PC-9 (cell line): ENCODE measurements at regions not wholly inside any gene's neighbourhood (a gene's known extent, or its start where the extent isn't known, plus 50 kb on each side); places are given as distances from the start of the nearest gene placed in this dataset.

Source experiments
- BruUV-seq: library from RNA; stranded (reverse); fragments of 400-500 nt; replicated peaks from 2 replicates; lab custom pipeline; 2021; lab: Mats Ljungman, UMichigan
- CTCF ChIA-PET: fragments of 300-600 bp; sonication (Branson Sonifier 250); formaldehyde crosslinking; loops from one replicate; lab custom pipeline; 2022; ENCODE audit warnings: antibody characterized with exemption; lab: Charles Lee
- POLR2A ChIA-PET: fragments of 300-600 bp; sonication (Branson Sonifier 250); formaldehyde crosslinking; loops from one replicate; lab custom pipeline; 2022; ENCODE audit warnings: antibody characterized with exemption; ENCODE audit not compliant: unreplicated experiment; lab: Charles Lee
- DNase-seq, 2 experiments: peaks; one replicate each; pipeline versions ENCODE4 v3.0.0 to v3.0.0-alpha.2; 2015 to 2022; ENCODE audit warnings: mixed read lengths in 1 of 2
- H2AFZ ChIP-seq: fragments of 200-600 bp; sonication (generic); 2 replicates; pipeline ENCODE4 v1.8.1; 2017; ENCODE audit warnings: antibody characterized with exemption
- H3F3A ChIP-seq: fragments of 200-600 bp; sonication (generic); 2 replicates; pipeline ENCODE4 v1.8.1; 2017; ENCODE audit warnings: antibody characterized with exemption, mild to moderate bottlenecking, low read depth; ENCODE audit not compliant: insufficient read depth
- H3K27ac ChIP-seq: fragments of 200-600 bp; sonication (generic); 2 replicates; pipeline ENCODE4 v1.6.1; 2016; ENCODE audit warnings: mixed run types
- H3K27me3 ChIP-seq: fragments of 200-600 bp; sonication (generic); 2 replicates; pipeline ENCODE4 v1.6.1; 2016; ENCODE audit warnings: low read depth, mixed run types; ENCODE audit not compliant: insufficient read depth
- H3K36me3 ChIP-seq: fragments of 200-600 bp; sonication (generic); 2 replicates; pipeline ENCODE4 v1.6.1; 2016; ENCODE audit warnings: low read depth, mixed run types
- H3K4me1 ChIP-seq: fragments of 200-600 bp; sonication (generic); replicated peaks from 2 replicates; pipeline ENCODE4 v1.6.1; 2016; ENCODE audit warnings: mixed run types; ENCODE audit not compliant: insufficient read depth
- H3K4me2 ChIP-seq: fragments of 200-600 bp; sonication (generic); 2 replicates; pipeline ENCODE4 v1.6.1; 2017; ENCODE audit warnings: mixed run types
- H3K4me3 ChIP-seq: fragments of 200-600 bp; sonication (generic); 2 replicates; pipeline ENCODE4 v1.6.1; 2016; ENCODE audit warnings: mixed run types
- H3K79me2 ChIP-seq: fragments of 200-600 bp; sonication (generic); 2 replicates; pipeline ENCODE4 v1.6.1; 2017; ENCODE audit warnings: low read depth, mixed run types
- H3K9me2 ChIP-seq: fragments of 200-600 bp; sonication (generic); 2 replicates; pipeline ENCODE4 v1.8.1; 2017; ENCODE audit warnings: mild to moderate bottlenecking; ENCODE audit not compliant: insufficient read depth
- H3K9me3 ChIP-seq: fragments of 200-600 bp; sonication (generic); 2 replicates; pipeline ENCODE4 v1.8.1; 2016; ENCODE audit warnings: low read depth; ENCODE audit not compliant: insufficient read depth
- H4K20me1 ChIP-seq: fragments of 200-600 bp; sonication (generic); 2 replicates; pipeline ENCODE4 v1.8.1; 2017; ENCODE audit not compliant: insufficient read depth
- EZH2 ChIP-seq: fragments of 200-600 bp; sonication (generic); IDR thresholded peaks from 2 replicates; pipeline ENCODE4 v1.8.0; 2017; ENCODE audit warnings: antibody characterized with exemption, low read depth
- intact Hi-C: fragments of 100-400 bp; cut with micrococcal nuclease; formaldehyde crosslinking; loops from one replicate; pipeline ENCODE4 v1.10.0; 2022; ENCODE audit not compliant: unreplicated experiment
- TF ChIP-seq, protein P1 (sequence below): fragments of 200-600 bp; sonication (generic); conservative IDR thresholded peaks from 2 replicates; pipeline ENCODE4 v1.6.1; 2017; ENCODE audit warnings: mixed run types, antibody characterized with exemption, mild to moderate bottlenecking, moderate library complexity

DNA sequence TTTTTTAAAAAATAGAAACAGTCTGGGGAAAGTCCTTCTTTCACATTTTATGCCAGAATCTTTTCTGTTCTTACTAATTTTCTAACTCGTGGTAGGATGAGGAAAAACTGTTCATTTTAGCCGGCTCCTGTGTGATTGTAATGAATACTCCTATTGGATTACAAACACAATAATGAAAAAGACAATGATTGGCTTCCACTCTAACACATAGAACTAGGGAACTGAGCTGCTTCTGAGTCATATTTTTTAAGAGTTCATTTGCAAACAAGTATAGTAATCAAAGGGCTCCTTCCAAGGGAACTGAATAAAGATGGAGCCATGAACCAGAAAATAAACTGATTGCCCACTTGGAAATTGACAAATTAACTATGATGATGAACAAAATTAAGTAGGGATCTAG lies 265.3 kb upstream of the TCF21 start:
- no peak overlapping the region for H2AFZ ChIP-seq
- no peak overlapping the region for H3K27ac ChIP-seq
- H3K79me2 ChIP-seq = no peaks in the 10 kb centered on the region
- H3K36me3 ChIP-seq = no peaks in the 10 kb centered on the region
- POLR2A ChIA-PET = no interaction called here
- TF ChIP-seq, protein P1, sequence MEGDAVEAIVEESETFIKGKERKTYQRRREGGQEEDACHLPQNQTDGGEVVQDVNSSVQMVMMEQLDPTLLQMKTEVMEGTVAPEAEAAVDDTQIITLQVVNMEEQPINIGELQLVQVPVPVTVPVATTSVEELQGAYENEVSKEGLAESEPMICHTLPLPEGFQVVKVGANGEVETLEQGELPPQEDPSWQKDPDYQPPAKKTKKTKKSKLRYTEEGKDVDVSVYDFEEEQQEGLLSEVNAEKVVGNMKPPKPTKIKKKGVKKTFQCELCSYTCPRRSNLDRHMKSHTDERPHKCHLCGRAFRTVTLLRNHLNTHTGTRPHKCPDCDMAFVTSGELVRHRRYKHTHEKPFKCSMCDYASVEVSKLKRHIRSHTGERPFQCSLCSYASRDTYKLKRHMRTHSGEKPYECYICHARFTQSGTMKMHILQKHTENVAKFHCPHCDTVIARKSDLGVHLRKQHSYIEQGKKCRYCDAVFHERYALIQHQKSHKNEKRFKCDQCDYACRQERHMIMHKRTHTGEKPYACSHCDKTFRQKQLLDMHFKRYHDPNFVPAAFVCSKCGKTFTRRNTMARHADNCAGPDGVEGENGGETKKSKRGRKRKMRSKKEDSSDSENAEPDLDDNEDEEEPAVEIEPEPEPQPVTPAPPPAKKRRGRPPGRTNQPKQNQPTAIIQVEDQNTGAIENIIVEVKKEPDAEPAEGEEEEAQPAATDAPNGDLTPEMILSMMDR = no peak
- TF ChIP-seq EZH2 = no peak
- H3K9me2 ChIP-seq = no peaks in the 10 kb centered on the region
- H4K20me1 ChIP-seq = no peaks in the 10 kb centered on the region
- H3K4me2 ChIP-seq = no peak overlapping the region
- BruUV-seq = no TSS peak
- no peak overlapping the region for H3K4me3 ChIP-seq
- intact Hi-C loops = no loop called here
- no peaks in the 10 kb centered on the region for H3K27me3 ChIP-seq
- CTCF ChIA-PET = no interaction called here
- no peak for DNase-seq
- no peaks in the 10 kb centered on the region for H3F3A ChIP-seq
- H3K9me3 ChIP-seq = no peaks in the 10 kb centered on the region
- H3K4me1 ChIP-seq = 0 out of 2 replicates have a peak, but pooled peaks cover 4% of the 10 kb centered on the region

DNA sequence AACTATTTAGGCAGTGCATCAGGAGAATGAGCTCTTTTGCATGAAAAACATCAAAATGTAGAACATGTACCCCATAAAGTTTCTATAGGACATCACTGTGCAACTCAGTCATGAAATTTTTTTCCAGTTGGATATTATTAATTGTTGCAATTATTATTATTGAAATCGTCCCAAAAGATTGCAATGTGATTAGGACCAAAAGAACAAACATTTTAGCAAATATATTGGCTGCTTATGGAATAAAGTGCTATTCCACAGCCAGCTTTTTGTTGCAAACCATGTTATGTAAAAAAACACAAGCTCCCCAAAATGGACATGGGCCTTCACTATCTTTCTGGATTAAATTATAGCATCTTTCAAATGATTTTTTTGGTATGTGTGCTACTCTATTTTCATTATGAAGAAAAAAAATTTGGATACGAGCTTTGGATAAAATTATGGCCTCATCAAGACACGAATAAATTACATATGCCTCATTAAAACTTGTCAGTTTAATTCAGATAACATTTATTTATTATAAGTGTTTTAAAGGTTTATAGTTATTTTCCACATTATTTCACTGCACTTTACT lies 262.7 kb upstream of the TCF21 start:
- Histone ChIP-seq H3F3A (no peaks in the 10 kb centered on the region), H4K20me1 (no peaks in the 10 kb centered on the region), H2AFZ (no peak overlapping the region), H3K27me3 (no peaks in the 10 kb centered on the region), H3K4me3 (no peak overlapping the region), H3K4me2 (no peak overlapping the region), H3K4me1 (peaks cover 15% of the 10 kb centered on the region), H3K36me3 (no peaks in the 10 kb centered on the region), H3K9me2 (no peaks in the 10 kb centered on the region), H3K27ac (no peak overlapping the region), H3K79me2 (no peaks in the 10 kb centered on the region), H3K9me3 (no peaks in the 10 kb centered on the region)
- intact Hi-C loops = no loop called here
- POLR2A ChIA-PET = no interaction called here
- BruUV-seq = no TSS peak
- CTCF ChIA-PET = no interaction called here
- TF ChIP-seq EZH2 = no peak
- TF ChIP-seq, protein P1 = no peak
- DNase-seq = no peak

DNA sequence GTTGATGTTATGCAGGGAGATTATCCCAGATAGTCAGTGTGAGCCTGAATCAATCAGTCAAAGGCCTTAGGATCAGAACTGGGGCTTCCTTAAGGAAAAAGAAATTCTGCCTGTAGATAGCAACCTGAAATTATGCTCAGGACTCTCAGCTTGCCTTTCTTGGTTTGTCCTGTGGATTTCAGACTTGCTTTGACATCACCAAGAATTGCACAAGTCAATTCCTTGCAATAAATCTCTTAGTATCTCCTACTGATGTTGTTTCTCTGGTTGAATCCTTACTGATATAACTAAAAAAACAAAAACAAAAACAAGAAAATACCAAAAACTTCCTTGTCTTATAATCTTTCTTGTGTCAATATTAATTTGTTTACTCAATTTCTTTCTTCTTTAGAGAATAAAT lies 258.9 kb upstream of the TCF21 start:
- no peak overlapping the region for H3K4me3 ChIP-seq
- BruUV-seq = no TSS peak
- H4K20me1 ChIP-seq = no peaks in the 10 kb centered on the region
- ChIA-PET CTCF (no interaction called here), POLR2A (no interaction called here)
- peaks cover 24% of the 10 kb centered on the region for H3K4me1 ChIP-seq
- no peaks in the 10 kb centered on the region for H3K9me3 ChIP-seq
- H3K79me2 ChIP-seq = no peaks in the 10 kb centered on the region
- no peak overlapping the region for H3K4me2 ChIP-seq
- DNase-seq = no peak
- no peaks in the 10 kb centered on the region for H3F3A ChIP-seq
- no peak overlapping the region for H2AFZ ChIP-seq
- no peak for TF ChIP-seq EZH2
- H3K27ac ChIP-seq = no peak overlapping the region
- intact Hi-C loops = loop anchor here (5.0 kb wide), 1 partner anchor 117 kb away; no protein-coding TSS in a partner anchor
- no peaks in the 10 kb centered on the region for H3K27me3 ChIP-seq
- H3K36me3 ChIP-seq = no peaks in the 10 kb centered on the region
- H3K9me2 ChIP-seq = no peaks in the 10 kb centered on the region

DNA sequence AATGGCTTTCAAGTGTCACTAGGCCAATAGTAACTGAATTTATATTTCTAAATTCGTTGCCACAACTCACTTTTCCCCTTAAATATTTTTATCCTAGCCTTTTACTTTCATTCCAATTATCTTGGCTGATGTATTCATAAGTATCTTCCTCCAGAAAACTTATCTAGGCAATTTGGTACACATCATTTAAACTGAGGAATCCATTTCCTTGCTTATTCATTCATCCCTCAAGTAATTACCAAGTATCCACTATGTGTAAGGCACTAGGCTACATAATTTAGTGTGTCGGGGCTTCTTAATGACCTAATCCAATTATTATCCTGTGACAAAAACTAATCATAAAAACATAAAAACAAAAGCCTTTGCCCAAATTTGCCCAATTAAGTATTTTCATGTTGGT lies 258.3 kb upstream of the TCF21 start:
- TF ChIP-seq, protein P1 = no peak
- TF ChIP-seq EZH2 = no peak
- H3K79me2 ChIP-seq = no peaks in the 10 kb centered on the region
- POLR2A ChIA-PET = no interaction called here
- H3K27ac ChIP-seq = no peak overlapping the region
- H3K4me2 ChIP-seq = no peak overlapping the region
- no peaks in the 10 kb centered on the region for H3K27me3 ChIP-seq
- no peak overlapping the region for H2AFZ ChIP-seq
- H4K20me1 ChIP-seq = no peaks in the 10 kb centered on the region
- no peaks in the 10 kb centered on the region; the same call in 1 of the 2 replicates for H3K9me2 ChIP-seq
- BruUV-seq = no TSS peak
- intact Hi-C loops = loop anchor here (1.0 to 5.0 kb wide), 2 partner anchors 117 to 207 kb away; no protein-coding TSS in a partner anchor
- no peak overlapping the region for H3K4me3 ChIP-seq
- CTCF ChIA-PET = no interaction called here
- DNase-seq = no peak
- H3F3A ChIP-seq = no peaks in the 10 kb centered on the region
- no peaks in the 10 kb centered on the region for H3K9me3 ChIP-seq
- H3K36me3 ChIP-seq = no peaks in the 10 kb centered on the region
- peaks cover 24% of the 10 kb centered on the region for H3K4me1 ChIP-seq
